GM18861 (cell line): ENCODE measurements at regions not wholly inside any gene's neighbourhood (a gene's known extent, or its start where the extent isn't known, plus 50 kb on each side); places are given as distances from the start of the nearest gene placed in this dataset.
"Not testable (repeated sequence)": the region's sequence is repeated elsewhere in the genome, so short reads cannot be mapped to it uniquely, and the experiment has no call there.

Source experiments
- ATAC-seq: cut with Tn5 transposase; IDR thresholded peaks from one replicate; pipeline ENCODE4 v1.9.1; 2021; ENCODE audit not compliant: unreplicated experiment

DNA sequence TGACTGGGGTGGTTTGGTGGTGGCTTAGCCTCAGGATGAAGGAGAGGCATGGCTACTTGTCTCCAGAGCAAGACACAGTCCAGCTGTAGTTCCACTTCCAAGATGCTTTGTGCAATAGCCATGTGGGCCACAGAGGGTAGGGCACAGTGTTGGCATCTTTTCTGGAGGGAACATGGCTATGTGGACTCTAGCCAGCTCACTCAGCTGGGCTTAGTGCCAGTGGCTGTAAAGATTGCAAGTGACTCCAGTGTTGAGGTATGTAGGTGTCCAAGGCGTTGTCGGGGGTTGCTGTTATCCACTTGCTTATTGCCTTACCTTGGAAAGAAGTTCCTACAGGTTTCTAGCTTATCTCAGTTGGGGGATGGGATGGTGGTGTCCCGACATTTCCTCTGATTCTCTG is 233.4 kb downstream of the CD109 start:
- ATAC-seq, result no peak

DNA sequence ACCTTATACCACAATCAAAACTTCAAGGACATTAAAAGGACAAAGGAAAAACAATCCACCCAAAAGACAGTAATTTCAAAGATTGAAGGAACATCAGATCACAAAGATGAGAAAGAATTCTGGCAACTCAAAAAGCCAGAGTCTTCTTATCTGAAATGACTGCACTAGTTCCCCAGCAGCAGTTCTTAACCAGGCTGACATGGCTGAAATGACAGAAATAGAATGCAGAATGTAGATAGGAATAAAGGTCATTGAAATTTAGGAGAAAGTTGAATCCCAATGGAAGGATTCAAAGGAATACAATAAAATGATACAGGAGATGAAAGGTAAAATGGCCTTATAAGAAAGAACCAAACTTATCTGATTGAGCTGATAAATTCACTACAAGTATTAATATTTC is 231.4 kb downstream of the CD109 start:
- ATAC-seq, result no peak

DNA sequence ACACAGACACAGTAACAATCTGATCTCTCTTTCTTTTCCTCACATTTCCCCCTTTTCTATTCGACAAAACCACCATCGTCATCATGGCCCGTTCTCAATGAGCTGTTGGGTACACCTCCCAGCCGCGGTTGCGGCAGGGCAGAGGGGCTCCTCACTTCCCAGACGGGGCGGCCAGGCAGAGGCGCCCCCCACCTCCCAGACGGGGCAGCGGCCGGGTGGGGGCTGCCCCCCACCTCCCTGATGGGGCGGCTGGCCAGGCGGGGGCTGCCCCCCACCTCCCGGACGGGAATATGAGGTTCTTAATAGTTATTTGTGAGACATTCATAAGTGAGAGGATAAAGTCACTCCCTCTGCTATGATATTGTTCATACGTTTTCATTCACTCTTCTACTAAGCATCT is 229.7 kb downstream of the CD109 start:
- ATAC-seq, result not testable (repeated sequence)

DNA sequence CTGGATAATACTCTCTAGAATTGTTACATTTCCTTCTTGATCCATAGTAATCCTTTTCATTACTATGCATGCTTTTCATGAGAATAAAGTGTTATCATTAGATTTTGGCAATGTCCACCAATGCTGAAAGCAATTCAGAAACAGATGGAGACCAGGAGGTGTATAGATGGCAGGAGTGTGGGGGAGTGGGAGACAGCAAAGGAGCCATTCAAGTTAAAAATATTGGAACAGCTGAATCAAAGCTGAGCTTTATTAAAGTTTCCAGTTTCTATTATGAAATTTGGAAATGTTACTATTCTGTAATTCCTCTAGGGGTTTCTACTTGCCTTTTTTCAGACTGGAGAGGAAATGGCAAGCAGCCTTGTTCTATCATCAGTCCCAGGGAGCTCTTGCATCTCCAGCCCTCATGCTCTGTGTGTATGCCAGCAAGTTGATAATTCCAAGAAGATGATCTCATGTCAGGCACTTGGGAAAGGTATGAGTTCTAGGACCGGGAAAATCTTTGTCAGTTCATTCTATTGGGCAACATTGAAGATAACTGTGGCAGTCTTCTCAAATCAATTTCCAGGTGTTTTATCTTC is 228.0 kb downstream of the CD109 start:
- ATAC-seq, result no peak

DNA sequence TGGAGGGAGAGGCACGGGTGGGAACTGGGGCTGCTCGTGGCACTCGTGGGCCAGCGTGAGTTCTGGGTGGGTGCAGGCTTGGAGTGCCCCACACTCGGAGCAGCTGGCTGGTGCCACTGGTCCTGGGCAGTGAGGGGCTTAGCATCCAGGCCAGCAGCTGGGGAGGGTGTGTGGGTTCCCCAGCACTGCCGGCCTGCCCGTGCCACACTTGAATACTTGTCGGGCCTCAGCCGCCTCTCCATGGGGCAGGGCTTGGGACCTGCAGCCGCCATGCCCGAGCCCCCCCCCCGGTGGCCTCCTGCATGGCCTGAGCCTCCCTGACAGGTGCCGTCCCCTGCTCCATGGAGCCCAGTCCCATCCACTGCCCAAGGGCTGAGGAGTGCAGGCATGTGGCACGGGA is 207.2 kb downstream of the CD109 start:
- ATAC-seq, result no peak

DNA sequence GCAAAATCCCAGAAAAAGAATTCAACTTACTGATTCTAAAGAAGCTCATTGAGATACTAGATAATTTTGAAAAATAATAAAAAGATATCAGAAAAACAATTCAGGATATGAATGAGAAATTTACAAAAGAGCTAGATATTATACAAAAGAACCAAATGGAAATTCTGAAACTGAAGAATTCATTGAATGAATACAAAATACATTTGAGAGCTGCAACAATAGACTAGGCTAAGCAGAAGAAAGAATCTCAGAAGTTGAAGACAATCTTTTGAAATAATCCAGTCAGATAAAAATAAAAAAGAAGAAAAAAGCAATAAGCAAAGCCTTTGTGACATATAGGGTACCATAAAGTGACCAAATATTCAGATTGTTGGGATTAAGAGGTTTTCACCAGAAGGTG is 206.0 kb downstream of the CD109 start:
- no peak for ATAC-seq

DNA sequence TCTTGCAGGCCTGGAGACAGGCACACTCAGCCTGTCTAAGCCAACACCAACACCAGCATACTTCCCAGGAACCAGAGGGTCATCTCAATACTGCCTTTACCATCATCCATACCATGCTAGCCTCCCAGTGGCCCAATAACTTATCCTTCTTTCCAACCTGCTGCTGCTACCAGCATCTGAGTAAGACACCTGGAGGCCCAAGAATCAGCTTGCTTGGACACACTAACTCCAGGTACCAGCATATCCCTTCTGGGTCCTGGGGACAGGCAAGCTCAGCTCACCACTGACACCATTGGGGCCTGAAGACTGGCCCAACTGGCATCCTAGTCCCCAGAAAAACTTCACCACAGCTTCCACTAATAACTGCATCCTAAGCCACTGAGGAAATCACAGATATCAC is 205.3 kb downstream of the CD109 start:
- ATAC-seq, result no peak

DNA sequence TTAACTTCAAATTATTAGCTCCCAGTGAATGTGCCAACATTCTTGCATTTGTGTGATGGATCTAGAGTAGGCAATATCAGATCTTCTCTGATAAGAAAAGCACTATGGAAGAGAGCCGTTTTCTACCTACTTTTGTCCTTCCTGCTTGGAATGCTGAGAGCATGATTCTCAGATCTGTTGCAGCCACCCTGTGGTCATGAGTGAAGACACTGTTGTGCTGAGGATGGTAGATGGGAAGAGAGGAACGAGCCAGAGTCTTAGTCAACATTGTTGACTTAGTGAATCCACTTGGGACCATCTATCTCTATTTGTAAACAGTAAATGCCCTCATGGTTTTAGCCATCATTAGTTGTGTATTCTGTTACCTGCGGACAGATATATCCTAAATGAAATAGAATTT is 202.6 kb downstream of the CD109 start:
- no peak for ATAC-seq

DNA sequence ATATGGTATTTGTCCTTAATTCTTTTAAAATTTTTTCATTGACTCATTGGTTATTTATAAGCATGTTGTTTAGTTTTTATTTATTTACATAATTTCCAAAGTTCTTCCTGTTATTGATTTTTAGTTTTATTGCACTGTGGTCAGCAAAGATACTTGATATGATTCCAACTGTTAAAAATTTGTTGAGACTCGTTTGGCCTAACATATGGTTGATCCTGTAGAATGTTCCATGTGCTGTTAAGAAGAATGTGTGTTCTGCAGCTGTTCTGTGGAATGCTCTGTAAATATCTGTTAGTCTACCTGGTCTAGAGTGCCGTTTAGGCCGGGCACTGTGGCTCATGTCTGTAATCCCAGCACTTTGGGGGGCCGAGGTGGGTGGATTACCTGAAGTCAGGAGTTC is 197.7 kb downstream of the CD109 start:
- no peak for ATAC-seq

DNA sequence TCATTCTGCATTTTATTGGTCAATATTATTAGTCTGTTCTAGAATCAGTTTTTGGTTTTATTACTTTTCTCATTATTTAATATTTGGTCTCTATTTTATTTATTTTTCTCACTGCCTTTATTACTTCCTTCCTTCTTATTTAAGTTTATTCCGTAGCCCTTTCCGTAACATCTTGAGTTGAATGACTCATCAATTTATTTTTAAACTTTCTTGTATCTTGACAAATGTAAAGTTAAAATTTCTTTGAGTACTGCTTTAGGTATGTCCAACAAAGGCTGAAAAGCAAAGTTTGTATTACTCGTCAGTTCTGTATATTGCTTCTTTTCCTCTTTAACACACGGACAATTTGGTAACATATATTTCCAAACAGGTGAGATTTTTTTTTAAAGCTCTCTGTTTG is 192.0 kb downstream of the CD109 start:
- no peak for ATAC-seq

DNA sequence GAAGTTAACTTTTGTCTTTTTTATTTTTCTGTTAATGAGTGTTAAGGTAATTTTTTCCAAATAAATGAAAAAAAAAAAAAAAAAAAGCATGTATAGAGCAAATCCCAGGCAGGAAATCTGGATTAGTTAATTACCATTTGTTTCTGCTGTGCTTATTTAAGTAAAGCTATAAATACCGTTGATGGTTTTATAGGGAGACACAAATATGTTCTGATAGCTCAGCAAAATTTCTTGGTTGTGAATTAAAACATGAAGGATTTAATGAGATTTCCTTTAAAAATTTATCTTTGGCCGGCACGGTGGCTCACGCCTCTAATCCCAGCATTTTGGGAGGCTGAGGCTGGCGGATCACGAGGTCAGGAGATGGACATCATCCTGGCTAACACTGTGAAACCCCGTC is 189.4 kb downstream of the CD109 start:
- no peak for ATAC-seq

DNA sequence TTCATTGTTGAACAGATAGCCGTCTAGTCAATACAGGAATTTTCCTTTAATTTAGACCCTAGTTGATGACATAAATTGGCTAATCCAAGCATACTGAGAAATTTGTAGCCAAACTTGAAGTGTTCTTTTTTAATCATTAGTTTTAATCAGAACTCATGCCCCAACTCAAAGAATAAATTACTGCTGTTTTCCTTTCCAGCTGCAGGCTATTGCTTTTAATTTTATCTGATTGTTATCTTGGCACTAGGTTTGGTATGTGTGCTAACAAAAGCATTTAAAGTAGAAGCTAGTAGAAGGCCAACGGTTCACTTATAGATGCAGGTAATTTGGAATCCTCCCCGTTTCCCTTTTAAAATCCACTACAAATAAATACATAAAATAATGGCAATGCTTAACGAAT is 188.5 kb downstream of the CD109 start:
- ATAC-seq, result no peak

DNA sequence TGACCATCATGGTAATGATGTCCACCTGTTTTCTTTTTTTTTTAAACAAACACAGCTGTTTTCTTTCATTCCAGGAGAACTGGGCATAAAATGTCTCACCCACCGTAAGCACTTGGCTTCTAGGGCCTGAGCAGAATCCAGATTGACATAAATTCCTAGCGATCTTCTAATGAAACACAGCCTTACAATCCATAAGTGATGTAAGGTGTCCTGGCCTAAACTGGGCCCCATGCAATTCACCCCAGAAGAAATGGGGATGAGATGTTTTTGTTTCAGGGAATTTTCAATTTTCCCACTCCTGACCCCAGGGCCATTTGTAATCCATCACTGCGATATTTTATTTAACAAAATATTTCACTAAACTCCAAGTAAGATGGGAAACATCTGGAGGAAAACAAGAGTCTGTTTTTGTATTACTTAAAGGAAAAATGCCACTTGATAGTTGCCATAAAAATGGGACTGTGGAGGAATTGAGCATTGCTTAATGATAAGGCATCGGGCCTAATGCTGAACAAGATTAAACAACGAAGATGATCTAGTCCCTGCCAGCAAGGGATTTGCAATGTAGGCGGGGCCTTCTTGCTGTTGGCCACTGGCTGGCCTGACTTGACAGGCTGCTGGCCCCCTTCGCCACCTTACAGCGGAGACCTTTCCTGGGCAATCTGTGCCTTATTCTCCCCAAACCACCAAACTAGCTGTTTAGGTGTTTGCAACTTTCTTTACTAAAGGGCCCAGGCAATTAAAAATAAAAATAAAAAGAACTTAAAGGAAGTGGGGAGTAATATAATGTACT is 183.7 kb downstream of the CD109 start:
- no peak for ATAC-seq

DNA sequence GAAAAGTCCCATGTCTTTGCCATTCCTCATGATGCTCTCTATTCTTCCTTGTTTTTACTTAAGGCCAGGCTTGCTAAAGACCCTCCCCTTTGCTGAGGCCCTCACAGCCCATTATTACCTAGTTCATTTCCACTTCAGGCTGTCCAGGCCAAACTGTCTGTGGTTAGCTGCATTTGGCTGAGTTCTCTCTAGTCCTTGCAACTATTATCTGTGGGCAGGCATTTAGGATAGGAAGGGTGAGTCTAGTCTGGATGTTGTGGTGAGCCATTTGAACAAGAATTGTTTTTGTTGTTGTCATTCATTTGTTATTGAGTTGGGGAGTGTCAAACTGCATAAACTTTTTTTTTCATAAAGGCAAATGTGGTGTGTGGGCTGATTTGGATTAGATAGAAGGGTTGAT is 182.4 kb downstream of the CD109 start:
- no peak for ATAC-seq
